ENCODE measurements at regions not wholly inside any gene's neighbourhood (a gene's known extent, or its start where the extent isn't known, plus 50 kb on each side); places are given as distances from the start of the nearest gene placed in this dataset.

GRCh38 chr6:27806981-27807440 is 105.2 kb downstream of the OR2B2 start (continued):
- TF ChIP-seq ZBTB21 (CRISPR knock-in tag; IDR thresholded peaks at IDR 0.05): no peak
- TF ChIP-seq NFATC3 (CRISPR knock-in tag; IDR thresholded peaks at IDR 0.05): peak; percentile 26; the same call in 1 of the 2 replicates
- no peak for TF ChIP-seq ZNF687 (CRISPR knock-in tag; IDR thresholded peaks at IDR 0.05)
- TF ChIP-seq MBNL3 (CRISPR knock-in tag; conservative IDR thresholded peaks at IDR 0.05): no peak
- TF ChIP-seq MYNN (CRISPR knock-in tag; IDR thresholded peaks at IDR 0.05; ENCODE audit: low read depth): no peak
- no peak for TF ChIP-seq STAG1 (CRISPR knock-in tag; IDR thresholded peaks at IDR 0.05)
- TF ChIP-seq ZXDC (CRISPR knock-in tag; IDR thresholded peaks at IDR 0.05): no peak
- no peak for TF ChIP-seq ZNF629 (CRISPR knock-in tag; conservative IDR thresholded peaks at IDR 0.05)
- TF ChIP-seq HES4 (CRISPR knock-in tag; IDR thresholded peaks at IDR 0.05; ENCODE audit: borderline replicate concordance): no peak
- TF ChIP-seq ZFAT (CRISPR knock-in tag; conservative IDR thresholded peaks at IDR 0.05): 0 out of 2 replicates have a peak, but pooled peaks have one; percentile 36
- TF ChIP-seq KAT8 (CRISPR knock-in tag; IDR thresholded peaks at IDR 0.05): no peak
- TF ChIP-seq ZNF747 (CRISPR knock-in tag; IDR thresholded peaks at IDR 0.05; ENCODE audit: borderline replicate concordance): no peak; the same call in 1 of the 2 replicates
- TF ChIP-seq ZMYM3 (CRISPR knock-in tag; IDR thresholded peaks at IDR 0.05): no peak
- no peak for TF ChIP-seq EZH2 (conservative IDR thresholded peaks at IDR 0.05; ENCODE audit: low read depth, low read length)
- 0 out of 2 replicates have a peak, but pooled peaks have one; percentile 10 for TF ChIP-seq HMG20A (CRISPR knock-in tag; IDR thresholded peaks at IDR 0.05; ENCODE audit: borderline replicate concordance)
- peak; percentile 28 for TF ChIP-seq TEAD3 (CRISPR knock-in tag; optimal IDR thresholded peaks at IDR 0.05; ENCODE audit: borderline replicate concordance)
- TF ChIP-seq SOX6 (IDR thresholded peaks at IDR 0.05): no peak
- TF ChIP-seq SOX6 (CRISPR knock-in tag; IDR thresholded peaks at IDR 0.05): peak; percentile 55
- TF ChIP-seq JARID2 (CRISPR knock-in tag; IDR thresholded peaks at IDR 0.05; ENCODE audit: insufficient replicate concordance): peak; percentile 71
- no peak; the same call in 1 of the 2 replicates for TF ChIP-seq NRL (CRISPR knock-in tag; IDR thresholded peaks at IDR 0.05; ENCODE audit: borderline replicate concordance)
- TF ChIP-seq E2F2 (CRISPR knock-in tag; IDR thresholded peaks at IDR 0.05; ENCODE audit: borderline replicate concordance): no peak
- TF ChIP-seq ATF1 (CRISPR knock-in tag; IDR thresholded peaks at IDR 0.05): no peak
- TF ChIP-seq ZFP91 (CRISPR knock-in tag; IDR thresholded peaks at IDR 0.05; ENCODE audit: borderline replicate concordance): peak; percentile 36; the same call in 1 of the 2 replicates

All from HepG2 (cell line).